ENCODE measurements at regions not wholly inside any gene's neighbourhood (a gene's known extent, or its start where the extent isn't known, plus 50 kb on each side); places are given as distances from the start of the nearest gene placed in this dataset.
"Not testable (repeated sequence)": the region's sequence is repeated elsewhere in the genome, so short reads cannot be mapped to it uniquely, and the experiment has no call there.

GRCh38 chr15:70579766-70580165 lies 183.6 kb downstream of the UACA start:
- no peak overlapping the region for H3K27ac ChIP-seq
- ChIA-PET POLR2A (ENCODE audit: low non-redundant PET) (no interaction called here), CTCF (interaction anchor here (0.6 to 0.7 kb wide), 2 partner anchors 472 to 1060 kb away, joined by 3 to 4 read pairs; no protein-coding TSS in a partner anchor)
- DNase-seq (ENCODE audit: low spot score): no peak
- TF ChIP-seq CTCF (conservative IDR thresholded peaks at IDR 0.05; ENCODE audit: low read depth): no peak

- no peak for DNase-seq (ENCODE audit: low spot score)
- TF ChIP-seq CTCF (conservative IDR thresholded peaks at IDR 0.05; ENCODE audit: low read depth): no peak
- CTCF ChIA-PET: interaction anchor here (0.6 kb wide), 1 partner anchor 46 kb away, joined by 3 read pairs; no protein-coding TSS in a partner anchor
- no peak overlapping the region for H3K27ac ChIP-seq
- POLR2A ChIA-PET (ENCODE audit: low non-redundant PET): no interaction called here
Observed at GRCh38 chr15:70578196-70578595, 185.2 kb downstream of the UACA start.

GRCh38 chr15:70576696-70577095 lies 186.7 kb downstream of the UACA start:
- no peak for DNase-seq (ENCODE audit: low spot score)
- CTCF ChIA-PET: interaction anchor here (0.7 kb wide), 1 partner anchor 88 kb away, joined by 3 read pairs; no protein-coding TSS in a partner anchor
- no peak overlapping the region for H3K27ac ChIP-seq

DNA sequence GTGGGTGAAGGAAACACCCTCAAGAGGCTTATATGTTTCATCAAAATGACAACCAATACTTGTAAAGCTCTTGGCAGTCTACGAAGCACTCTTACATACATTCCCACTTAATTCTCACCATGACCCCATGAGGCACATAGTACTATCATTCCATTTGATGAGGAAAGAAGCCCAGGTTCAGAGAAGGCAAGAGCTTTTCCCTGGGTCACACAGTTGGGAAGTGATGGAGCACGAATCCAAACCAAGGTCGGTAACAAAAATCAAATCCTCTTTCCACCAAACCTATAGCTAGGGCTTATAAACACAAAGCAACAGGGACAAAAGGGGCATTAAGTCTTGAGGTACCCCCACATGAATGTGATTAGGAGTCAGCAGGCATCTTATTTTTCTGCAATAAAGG lies 187.1 kb downstream of the UACA start:
- DNase-seq (ENCODE audit: low spot score): no peak
- no peak overlapping the region for H3K27ac ChIP-seq
- ChIA-PET CTCF (interaction anchor here (0.7 kb wide), 1 partner anchor 88 kb away, joined by 3 read pairs; no protein-coding TSS in a partner anchor), POLR2A (ENCODE audit: low non-redundant PET) (interaction anchor here (0.6 kb wide), 1 partner anchor 644 kb away, joined by 3 read pairs; no protein-coding TSS in a partner anchor)
- no peak for TF ChIP-seq CTCF (conservative IDR thresholded peaks at IDR 0.05; ENCODE audit: low read depth)

More at GRCh38 chr15:70576696-70577095, 186.7 kb downstream of the UACA start:
- POLR2A ChIA-PET (ENCODE audit: low non-redundant PET): interaction anchor here (0.6 kb wide), 1 partner anchor 645 kb away, joined by 3 read pairs; no protein-coding TSS in a partner anchor
- no peak for TF ChIP-seq CTCF (conservative IDR thresholded peaks at IDR 0.05; ENCODE audit: low read depth)

DNA sequence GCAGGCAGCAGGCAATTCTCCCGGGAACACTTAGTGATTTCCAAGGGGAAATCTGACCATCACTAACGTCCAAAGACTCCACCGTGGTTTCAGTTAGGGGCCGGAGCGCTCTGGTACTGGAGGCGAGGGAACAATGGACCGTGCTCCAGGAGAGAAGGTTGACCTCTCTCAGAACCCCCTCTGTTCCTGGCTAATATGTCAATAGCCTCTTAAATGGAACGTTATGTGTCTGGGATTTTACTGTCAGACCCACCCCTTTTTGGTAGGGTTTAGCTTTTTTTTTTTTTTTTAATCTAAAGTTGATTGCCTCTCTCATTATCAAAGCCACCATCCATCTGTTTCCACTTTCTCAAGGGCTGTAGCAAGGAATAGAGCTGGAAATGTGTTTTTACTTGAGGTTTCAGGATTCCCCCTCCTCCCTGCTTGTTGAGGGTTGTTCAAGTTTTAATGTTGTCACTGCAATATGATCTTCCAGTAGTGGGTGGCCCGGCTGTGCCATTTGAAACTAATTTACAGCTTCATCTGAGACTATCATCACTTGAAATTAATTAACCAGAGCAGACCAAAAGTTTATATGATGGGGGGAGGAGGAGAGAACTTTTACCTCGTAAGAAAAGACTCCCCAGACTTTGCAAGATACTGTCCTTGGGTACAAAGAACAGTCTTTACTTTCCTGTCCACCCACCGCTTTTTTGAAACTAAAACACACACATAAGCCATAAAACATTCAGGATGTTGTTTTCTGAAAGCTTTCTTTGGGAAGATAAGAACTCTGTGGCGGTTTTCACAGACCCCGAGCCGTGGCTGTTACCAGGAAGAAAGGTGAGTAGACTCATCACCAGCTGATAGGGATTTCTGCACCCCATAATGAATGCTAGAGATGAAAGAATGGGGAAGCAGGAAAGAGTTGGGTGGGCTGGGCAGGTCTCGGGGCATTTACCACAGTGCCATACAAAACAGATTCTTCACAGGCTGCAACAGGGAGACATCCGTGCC lies 187.8 kb downstream of the UACA start:
- TF ChIP-seq CTCF (conservative IDR thresholded peaks at IDR 0.05; ENCODE audit: low read depth): no peak
- H3K27ac ChIP-seq: no peak overlapping the region
- CTCF ChIA-PET: no interaction called here
- no peak for DNase-seq (ENCODE audit: low spot score)
- POLR2A ChIA-PET (ENCODE audit: low non-redundant PET): no interaction called here

- CTCF ChIA-PET; POLR2A ChIA-PET (ENCODE audit: low non-redundant PET): not testable (repeated sequence)
Observed at GRCh38 chr15:70574325-70574724, 189.0 kb downstream of the UACA start.

More at GRCh38 chr15:70574325-70574724, 189.0 kb downstream of the UACA start:
- DNase-seq (ENCODE audit: low spot score); H3K27ac ChIP-seq: not testable (repeated sequence)
